ENCODE measurements at regions not wholly inside any gene's neighbourhood (a gene's known extent, or its start where the extent isn't known, plus 50 kb on each side); places are given as distances from the start of the nearest gene placed in this dataset.

- TF ChIP-seq CTCF (IDR thresholded peaks at IDR 0.05 in 8 of 11, conservative IDR thresholded peaks at IDR 0.05 in 3 of 11) = no peak
- TF ChIP-seq POLR2AphosphoS5 (IDR thresholded peaks at IDR 0.05) = no peak
- TF ChIP-seq POLR2A (IDR thresholded peaks at IDR 0.05) = no peak
These were observed 340.3 kb upstream of the WWC1 start for GRCh38 chr5:167951116-167951515.
